Putamen (tissue), 1 donor: ENCODE measurements at regions not wholly inside any gene's neighbourhood (a gene's known extent, or its start where the extent isn't known, plus 50 kb on each side); places are given as distances from the start of the nearest gene placed in this dataset.

Source experiments
- DNase-seq: peaks from one replicate; pipeline ENCODE4 v3.0.0-alpha.2; 2016; ENCODE audit warnings: low spot score

GRCh38 chr4:35963974-35964515 lies 280.3 kb downstream of the ARAP2 start:
- peak; percentile 68 for DNase-seq

- DNase-seq: no peak
Measured at GRCh38 chr4:35965300-35965699, 279.0 kb downstream of the ARAP2 start.

DNA sequence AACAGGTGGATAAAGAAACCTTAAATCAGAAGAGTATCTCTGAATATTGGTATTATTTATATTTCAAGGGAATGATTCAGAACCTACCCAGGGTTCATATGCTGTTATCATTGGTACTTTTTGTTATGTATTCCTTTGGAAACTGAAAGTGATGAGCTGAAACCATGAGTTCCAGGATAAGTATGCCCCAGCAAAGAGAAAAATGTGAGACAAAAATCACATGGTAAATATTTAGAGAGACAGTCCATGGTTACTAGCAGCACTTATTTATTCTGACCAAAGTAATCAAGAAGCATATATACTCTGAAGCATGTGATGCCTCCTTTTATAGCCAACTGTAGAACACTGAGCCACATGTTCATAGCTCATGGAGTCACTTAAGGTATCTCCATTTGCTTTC lies 277.7 kb downstream of the ARAP2 start:
- DNase-seq: no peak

- no peak for DNase-seq
Measured at GRCh38 chr4:35970366-35970960, 273.9 kb downstream of the ARAP2 start.

- no peak for DNase-seq
Measured at GRCh38 chr4:35972814-35973213, 271.5 kb downstream of the ARAP2 start.

- no peak for DNase-seq
Measured at GRCh38 chr4:35975617-35976355, 268.5 kb downstream of the ARAP2 start.

GRCh38 chr4:35978551-35978950 lies 265.8 kb downstream of the ARAP2 start:
- DNase-seq: no peak

DNA sequence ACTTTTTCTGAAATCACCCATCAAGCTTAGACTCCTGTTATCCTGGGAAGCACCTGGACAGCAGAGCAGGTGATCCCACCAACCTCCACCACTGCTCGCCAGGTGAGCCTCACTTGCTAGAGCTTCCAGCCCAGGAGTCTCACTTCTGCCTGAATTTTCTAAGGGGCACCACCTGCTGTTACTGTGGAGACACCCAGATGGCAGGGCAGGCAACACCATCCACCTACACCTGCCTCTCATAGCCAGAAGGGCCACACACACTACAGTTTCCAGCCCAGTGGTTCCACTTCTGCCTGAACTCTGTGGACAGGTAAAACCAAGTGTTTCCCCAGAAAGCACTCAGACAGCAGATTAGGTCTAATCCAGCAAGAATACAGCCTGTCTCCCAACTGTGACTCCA lies 262.0 kb downstream of the ARAP2 start:
- no peak for DNase-seq

GRCh38 chr4:35986537-35986936 lies 257.8 kb downstream of the ARAP2 start:
- DNase-seq: no peak

DNA sequence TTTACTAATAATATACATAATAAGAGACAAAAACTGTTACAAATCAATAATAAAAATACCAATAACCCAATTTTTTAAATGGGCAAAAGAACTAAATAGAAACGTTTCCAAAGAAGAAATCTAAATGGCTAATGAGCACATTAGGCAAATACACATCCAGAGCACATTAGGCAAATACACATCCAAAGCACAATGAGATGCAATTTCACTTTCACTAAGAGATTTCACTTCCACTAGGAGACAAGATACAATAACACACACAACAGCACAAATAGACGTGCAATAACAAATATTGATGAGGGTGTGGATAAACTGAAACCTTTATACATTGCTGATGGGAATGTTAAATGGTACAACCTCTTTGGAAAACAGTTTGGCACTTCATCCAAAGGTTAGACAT lies 250.7 kb downstream of the ARAP2 start:
- no peak for DNase-seq

- no peak for DNase-seq
Measured at GRCh38 chr4:36000941-36001557, 243.3 kb downstream of the ARAP2 start.

GRCh38 chr4:36003051-36003450 lies 241.3 kb downstream of the ARAP2 start:
- no peak for DNase-seq

GRCh38 chr4:36004204-36004851 lies 240.0 kb downstream of the ARAP2 start:
- DNase-seq: peak; percentile 75

DNA sequence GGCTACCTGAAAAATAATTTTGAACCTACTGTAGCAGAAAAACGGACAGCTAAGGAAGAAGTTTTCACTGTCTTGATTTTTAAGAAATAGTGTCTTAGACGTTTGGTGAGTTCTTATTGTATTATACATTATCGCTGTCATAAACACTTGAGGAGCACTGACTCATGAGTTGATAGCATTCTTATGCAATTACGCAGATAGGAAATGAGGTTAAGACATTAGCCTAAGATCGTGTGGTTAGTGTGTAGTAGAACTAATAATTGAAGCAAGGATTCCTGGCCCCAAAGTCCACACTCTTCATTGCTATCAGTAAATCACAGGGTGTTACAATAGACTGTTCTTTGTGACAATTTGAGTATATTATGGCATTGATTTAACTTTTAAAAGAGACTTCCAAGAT lies 238.1 kb downstream of the ARAP2 start:
- DNase-seq: no peak

- no peak for DNase-seq
Measured at GRCh38 chr4:36010397-36010929, 233.9 kb downstream of the ARAP2 start.

DNA sequence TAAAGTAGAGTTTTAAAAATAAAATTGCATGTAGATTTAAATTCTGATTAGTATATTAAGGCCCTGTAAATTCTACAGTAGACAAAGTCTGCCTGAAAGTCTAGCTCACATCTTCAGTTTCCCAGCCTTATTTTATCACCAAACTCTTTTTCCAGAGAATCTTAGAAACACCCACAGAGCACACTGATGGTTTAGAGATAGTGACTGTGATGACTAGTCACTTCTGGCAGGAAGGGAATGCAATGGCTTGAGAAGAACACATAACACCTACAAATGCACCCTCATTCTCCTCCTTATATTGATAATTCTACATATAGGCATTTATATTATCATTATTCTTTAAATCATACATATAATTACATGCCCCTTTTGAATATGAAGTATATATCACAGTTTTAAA lies 232.9 kb downstream of the ARAP2 start:
- peak; percentile 25 for DNase-seq

DNA sequence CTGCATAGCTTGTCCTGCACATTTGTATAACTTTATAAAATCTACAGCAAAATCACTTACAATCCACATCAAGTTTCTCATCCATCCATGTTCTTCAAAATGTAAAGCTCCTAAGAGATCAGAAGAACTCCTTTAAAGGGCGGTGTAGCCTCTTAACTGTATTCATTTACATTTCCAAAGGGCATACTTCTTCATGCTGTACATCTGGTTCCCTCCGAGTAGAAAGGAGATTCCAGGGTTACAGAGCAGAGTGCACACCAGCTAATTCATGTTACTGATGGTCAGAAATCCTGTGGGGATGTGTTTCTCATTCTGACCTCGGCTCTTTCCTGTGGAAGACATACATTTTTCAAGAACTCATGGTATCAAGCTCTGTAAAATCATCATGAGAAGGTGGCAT lies 231.8 kb downstream of the ARAP2 start:
- DNase-seq: no peak

DNA sequence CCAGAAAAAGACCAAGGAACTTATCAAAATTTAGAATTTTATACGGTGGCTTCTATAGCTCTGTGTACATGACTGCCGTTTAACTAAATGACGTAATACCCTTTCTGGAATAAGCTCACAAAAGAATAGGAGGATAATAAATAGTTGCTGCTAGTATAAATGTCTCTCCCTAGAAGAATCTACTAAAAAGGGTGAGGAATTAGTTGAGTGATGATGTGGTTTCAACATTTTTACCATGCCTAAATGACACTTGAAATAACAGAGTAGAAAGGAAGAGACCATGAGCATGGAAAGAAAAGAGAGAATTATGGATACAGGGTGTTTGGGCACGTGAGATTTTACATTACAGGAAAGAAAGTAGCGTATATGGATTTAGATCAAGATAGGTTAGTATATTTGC lies 231.1 kb downstream of the ARAP2 start:
- no peak for DNase-seq
